T-helper 2 cell (primary cell): ENCODE measurements at regions not wholly inside any gene's neighbourhood (a gene's known extent, or its start where the extent isn't known, plus 50 kb on each side); places are given as distances from the start of the nearest gene placed in this dataset.
"Not testable (repeated sequence)": the region's sequence is repeated elsewhere in the genome, so short reads cannot be mapped to it uniquely, and the experiment has no call there.

Experiments
- DNase-seq, 5 experiments: peaks; one replicate each; pipeline versions ENCODE4 v3.0.0 to v3.0.0-alpha.2; 2012 to 2022

- no peak for DNase-seq
Observed at GRCh38 chr1:234957330-234958065, 171.1 kb downstream of the TOMM20 start.

DNA sequence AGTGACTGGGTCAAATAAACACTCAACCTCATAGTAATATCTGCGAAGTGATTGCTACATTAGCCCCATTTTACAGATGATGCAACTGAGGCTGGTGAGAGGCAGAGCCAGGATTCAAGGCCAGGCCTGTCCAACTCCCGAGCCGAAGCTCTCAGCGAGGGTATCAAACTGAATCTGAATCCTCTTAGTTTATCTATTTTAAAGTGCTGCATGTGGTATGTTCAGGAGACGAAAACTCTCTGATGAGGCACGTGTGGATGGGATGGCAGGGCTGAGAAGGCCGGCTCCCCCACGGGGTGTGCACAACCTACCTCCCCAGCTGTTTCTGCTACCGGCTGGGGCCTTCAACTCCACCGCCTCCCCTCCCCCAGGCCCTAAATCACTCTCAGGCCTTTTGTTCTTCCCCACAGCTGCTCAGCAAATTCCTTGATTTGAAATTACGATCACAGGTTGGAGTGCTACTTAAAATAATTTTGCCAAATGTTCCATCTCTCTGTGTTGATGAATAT, 171.8 kb downstream of the TOMM20 start:
- no peak for DNase-seq

- peak in 1 of 5 experiments; percentile 63 for DNase-seq
Observed at GRCh38 chr1:234955107-234955731, 173.4 kb downstream of the TOMM20 start.

DNA sequence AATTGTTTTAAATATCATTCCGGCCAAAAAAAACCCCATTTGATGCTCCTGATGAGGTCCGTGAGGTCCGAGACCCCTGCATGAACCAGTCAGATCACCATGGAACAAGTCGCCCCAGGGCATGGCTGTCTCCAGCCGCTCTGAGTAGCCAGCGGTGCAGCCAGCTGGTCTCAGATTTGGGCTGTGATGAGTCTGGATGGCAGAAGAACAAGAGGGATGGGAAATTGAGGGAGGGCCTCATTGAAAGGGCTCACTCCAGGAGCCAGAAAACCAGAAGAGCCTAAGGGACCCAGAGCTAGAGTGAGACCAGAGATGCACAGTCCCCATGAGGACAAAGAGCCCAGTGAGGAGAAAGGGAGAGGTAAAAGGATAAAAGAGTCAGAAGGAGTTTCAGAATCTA, 174.0 kb downstream of the TOMM20 start:
- DNase-seq, result no peak

DNA sequence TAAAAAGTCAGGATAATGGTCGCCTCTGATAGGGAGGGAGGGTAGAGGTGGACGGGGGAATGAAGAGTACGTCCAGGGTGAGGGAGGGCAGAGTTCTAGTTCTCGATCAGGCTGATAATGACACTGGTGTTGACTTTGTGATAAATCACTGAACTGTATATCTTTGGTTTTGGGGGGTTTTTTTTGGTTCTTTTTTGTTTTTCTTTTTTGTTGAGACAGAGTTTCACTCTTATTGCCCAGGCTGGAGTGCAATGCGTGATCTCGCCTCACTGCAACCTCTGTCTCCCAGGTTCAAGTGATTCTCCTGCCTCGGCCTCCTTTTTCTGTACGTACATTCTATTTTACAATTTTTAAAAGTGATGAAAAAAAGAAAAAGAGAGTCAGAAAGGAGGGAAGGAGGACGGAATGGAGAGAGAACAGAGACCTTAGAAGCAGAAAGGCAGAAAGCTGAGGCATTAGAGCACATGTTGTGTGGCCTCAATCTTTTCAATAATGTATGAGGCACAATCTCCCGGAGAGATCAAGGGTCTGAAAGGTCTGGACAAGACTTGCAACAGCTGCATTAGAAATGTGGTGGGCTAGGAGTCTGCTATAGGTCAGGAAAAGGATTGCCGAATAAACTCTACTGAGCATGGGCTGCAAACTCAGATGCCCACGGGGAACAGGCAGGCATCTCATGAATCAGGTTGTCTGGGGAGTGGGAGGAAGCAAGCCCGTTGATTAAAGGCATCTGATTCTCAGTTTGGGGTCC, 174.8 kb downstream of the TOMM20 start:
- no peak for DNase-seq

- DNase-seq, result peak in 1 of 5 experiments; percentile 47
Observed at GRCh38 chr1:234950598-234950997, 178.0 kb downstream of the TOMM20 start.

GRCh38 chr1:234949528-234949927, 179.1 kb downstream of the TOMM20 start:
- not testable (repeated sequence) for DNase-seq

DNA sequence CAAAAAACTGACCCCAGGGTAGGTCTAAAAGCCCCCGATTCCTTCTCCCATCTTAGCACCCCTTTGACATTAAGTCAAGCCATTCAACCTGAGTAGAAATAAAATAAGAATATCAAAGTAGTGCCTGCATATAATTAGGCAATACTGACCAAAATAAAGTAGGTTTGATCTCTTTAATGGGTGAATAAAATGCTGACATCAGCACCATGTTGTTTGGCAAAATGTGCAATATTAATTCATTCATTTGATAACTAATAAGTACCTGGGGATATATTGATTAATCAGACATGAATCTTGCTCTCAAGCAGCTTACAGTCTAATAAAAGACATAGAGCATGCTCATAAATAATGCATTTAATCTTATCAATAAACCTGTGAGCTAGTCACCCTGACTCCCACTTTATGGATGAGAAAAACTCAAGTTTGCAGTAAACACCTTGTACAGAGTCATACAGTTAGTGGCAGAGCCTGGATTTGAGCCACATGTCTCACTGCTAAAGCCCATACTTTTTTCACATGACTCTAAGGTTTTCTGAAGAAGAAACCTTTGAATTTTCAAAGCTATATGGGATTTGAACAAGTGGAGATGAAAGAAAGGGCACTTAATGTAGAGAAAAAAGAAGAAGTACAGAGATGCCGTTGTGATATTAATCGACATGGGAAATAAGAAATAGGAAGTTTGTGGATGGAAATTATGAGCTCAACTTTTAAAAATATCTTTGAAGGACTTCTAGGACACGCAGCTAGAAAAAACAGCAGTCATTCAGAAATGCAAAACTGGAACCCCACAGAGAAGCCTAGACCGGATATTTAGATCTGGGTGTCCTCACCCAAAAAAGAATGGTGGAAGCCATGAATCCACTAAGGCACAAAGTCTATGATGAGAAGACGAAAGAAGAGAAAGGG, 183.9 kb downstream of the TOMM20 start:
- DNase-seq, result no peak

GRCh38 chr1:234943836-234944402, 184.7 kb downstream of the TOMM20 start:
- no peak for DNase-seq

DNA sequence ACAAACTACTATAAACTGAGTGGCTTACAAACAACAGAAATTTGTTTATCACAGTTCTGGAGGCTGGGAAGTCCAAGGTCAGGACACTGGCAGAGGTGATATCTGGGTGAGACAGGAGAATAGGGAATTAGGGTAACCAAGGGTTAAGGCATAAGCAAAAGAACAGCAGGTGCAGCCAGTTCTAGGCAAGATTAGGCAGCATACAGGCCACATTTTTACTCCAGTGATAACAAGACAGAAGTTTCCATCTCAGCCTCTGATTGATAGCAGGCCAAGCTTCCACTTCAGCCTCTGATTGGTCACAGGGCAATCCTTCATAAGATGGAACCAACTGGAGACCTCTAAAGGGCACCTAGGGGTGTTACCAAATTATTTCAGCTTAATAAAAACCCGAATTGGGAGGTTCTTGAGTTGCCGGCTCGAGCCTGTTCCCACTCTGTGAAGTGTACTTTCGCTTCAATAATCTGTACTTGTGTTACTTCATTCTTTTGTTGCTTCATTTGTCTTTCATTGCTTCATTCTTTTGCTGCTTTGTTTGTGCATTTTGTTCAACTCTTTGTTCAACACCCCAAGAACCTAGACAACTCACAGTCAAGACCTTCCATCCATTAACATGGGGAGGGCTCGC, 185.6 kb downstream of the TOMM20 start:
- no peak for DNase-seq

DNA sequence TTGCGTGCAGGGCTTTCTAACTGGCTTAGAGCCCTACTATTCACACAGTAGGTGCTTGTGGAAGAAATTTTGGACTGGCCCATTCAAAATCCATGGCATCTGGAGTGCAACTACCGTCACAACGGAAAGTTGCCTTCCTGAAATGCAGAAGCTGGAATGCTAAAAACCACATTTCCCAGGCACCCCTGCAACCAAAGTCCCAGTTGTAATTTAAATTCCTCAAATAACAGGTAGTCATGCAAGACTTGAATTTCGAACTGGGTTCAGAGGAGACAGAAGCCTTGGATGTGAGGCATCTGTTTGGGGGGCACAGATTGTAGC, 186.7 kb downstream of the TOMM20 start:
- no peak for DNase-seq

DNA sequence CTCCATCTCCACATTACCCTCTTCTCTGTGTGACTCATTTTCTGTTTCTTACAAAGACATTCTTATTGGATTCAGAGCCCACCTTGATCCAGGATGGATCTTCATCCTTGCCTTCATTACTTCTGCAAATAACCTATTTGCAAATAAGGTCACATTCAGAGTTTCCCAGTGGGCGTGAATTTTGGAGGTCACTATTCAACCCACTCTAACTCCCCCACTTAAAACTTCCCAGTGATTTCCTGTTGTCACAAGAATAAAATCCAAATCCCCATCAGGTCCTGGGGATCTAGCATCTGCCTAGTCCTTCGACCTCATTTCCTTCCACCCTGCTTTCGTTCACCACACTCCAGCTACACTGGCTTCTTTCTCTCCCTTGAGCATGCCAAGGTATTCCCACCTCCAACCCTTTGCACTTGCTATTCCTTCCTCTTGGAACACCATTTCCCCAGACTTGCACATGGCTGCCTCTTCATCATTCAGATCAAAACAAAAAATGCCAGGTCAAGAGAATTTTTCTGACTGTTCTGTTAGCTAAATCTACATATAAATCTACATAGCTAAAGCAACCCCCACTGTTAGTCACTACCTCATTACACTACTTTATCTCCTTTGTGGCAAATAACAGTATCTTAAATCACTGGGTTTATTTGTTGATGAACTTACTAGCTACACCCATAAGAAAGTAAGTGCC, 187.2 kb downstream of the TOMM20 start:
- peak in 1 of 5 experiments; percentile 70 for DNase-seq

DNA sequence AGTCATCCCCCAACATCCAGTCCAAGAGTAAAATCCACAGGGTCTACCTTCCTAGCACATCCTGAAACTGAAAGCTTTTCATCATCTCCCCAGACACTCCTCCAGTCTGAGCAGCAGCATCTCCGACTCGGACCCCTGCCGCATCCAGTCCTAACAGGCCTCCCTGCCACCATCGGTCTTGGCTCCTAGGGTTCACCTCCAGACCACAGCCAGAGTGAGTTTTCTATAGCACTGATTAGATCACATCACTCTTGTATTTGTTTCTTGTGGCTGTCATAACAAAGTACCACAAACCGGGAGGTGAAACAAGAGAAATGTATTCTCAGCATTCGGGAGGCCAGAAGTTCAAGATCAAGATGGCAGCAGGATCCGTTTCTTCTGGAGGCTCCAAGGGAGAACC, 187.8 kb downstream of the TOMM20 start:
- DNase-seq, result peak in 1 of 5 experiments; percentile 78

GRCh38 chr1:234938924-234939323, 189.7 kb downstream of the TOMM20 start:
- DNase-seq, result no peak

GRCh38 chr1:234938135-234938534, 190.5 kb downstream of the TOMM20 start:
- peak in 1 of 5 experiments; percentile 53 for DNase-seq

GRCh38 chr1:234936612-234937389, 191.8 kb downstream of the TOMM20 start:
- DNase-seq, result no peak

GRCh38 chr1:234934611-234935033, 194.0 kb downstream of the TOMM20 start:
- DNase-seq, result no peak

- peak in 1 of 5 experiments; percentile 33 for DNase-seq
Observed at GRCh38 chr1:234933475-234933874, 195.2 kb downstream of the TOMM20 start.

DNA sequence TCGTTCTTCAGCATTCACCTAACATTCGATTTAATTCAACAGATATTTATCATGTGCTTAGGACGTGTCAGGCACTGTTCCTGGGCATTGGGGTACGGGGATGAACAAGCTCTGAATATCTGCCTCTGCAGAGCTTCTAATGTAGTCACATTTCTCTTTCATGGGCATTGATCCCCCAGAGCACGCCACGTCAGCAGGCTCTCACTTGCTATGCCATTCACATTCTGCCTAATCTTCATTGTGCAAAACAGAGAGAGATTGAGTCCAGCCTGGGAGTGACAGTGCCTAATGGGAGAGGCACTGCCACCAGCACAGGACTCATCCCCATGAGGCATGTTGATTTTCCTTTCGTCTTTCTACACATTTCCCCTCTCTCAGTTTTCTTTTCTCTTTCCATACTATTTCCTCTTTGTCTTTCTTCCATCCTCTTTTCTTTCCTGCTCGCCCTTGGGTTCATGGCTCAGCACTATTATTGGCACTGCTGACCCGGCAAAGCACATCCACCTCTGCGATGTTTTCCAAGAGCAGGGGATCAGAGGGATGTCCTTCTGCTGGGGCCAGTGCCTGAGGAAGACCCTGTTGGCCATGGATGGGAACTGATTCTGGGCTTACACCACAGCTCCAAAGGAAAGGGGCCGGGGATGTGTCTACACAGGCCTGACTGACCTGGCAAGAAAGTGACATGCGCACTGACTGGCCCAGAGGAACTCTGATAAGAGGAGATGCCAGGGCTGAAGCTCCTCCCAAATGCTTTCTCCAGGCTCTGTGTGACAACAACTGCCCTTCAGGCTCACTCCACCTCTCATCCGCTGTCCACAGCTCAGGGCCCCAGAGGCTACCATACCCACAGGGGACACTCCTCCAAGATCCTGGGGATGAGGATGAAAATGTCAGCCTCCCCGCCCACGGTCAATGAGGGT, 195.9 kb downstream of the TOMM20 start:
- DNase-seq, result no peak
